ENCODE measurements at regions not wholly inside any gene's neighbourhood (a gene's known extent, or its start where the extent isn't known, plus 50 kb on each side); places are given as distances from the start of the nearest gene placed in this dataset.

- TF ChIP-seq, protein P1, sequence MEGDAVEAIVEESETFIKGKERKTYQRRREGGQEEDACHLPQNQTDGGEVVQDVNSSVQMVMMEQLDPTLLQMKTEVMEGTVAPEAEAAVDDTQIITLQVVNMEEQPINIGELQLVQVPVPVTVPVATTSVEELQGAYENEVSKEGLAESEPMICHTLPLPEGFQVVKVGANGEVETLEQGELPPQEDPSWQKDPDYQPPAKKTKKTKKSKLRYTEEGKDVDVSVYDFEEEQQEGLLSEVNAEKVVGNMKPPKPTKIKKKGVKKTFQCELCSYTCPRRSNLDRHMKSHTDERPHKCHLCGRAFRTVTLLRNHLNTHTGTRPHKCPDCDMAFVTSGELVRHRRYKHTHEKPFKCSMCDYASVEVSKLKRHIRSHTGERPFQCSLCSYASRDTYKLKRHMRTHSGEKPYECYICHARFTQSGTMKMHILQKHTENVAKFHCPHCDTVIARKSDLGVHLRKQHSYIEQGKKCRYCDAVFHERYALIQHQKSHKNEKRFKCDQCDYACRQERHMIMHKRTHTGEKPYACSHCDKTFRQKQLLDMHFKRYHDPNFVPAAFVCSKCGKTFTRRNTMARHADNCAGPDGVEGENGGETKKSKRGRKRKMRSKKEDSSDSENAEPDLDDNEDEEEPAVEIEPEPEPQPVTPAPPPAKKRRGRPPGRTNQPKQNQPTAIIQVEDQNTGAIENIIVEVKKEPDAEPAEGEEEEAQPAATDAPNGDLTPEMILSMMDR (optimal IDR thresholded peaks at IDR 0.05 in 1 of 3, IDR thresholded peaks at IDR 0.05 in 1 of 3, conservative IDR thresholded peaks at IDR 0.05 in 1 of 3; ENCODE audit: extremely low read depth in 1 of 3, insufficient read depth in 2 of 3, low read length in 3 of 3), result no peak
- no peak for TF ChIP-seq EZH2 (IDR thresholded peaks at IDR 0.05; ENCODE audit: low read length)
Observed at GRCh38 chr5:45179686-45180085, 370.9 kb downstream of the MRPS30 start.
